Body of pancreas (tissue), 4 donors: ENCODE measurements at regions not wholly inside any gene's neighbourhood (a gene's known extent, or its start where the extent isn't known, plus 50 kb on each side); places are given as distances from the start of the nearest gene placed in this dataset.
"Not testable (repeated sequence)": the region's sequence is repeated elsewhere in the genome, so short reads cannot be mapped to it uniquely, and the experiment has no call there.

ENCODE experiments used
- POLR2A ChIP-seq, 3 donors: fragments of 450-650 bp; IDR thresholded peaks; one replicate each; pipeline ENCODE4 v1.6.1; 2016; ENCODE audit warnings: antibody characterized with exemption in 3 of 3, mild to moderate bottlenecking in 2 of 3
- TF ChIP-seq, protein P1 (sequence below), 7 experiments: fragments of 450-650 bp in 4 of 7; fragments of 200-600 bp in 3 of 7; sonication (generic) in 3 of 7; IDR thresholded peaks; one replicate each; pipeline ENCODE4 v1.5.1; 2016 to 2019; ENCODE audit warnings: antibody characterized with exemption in 7 of 7

DNA sequence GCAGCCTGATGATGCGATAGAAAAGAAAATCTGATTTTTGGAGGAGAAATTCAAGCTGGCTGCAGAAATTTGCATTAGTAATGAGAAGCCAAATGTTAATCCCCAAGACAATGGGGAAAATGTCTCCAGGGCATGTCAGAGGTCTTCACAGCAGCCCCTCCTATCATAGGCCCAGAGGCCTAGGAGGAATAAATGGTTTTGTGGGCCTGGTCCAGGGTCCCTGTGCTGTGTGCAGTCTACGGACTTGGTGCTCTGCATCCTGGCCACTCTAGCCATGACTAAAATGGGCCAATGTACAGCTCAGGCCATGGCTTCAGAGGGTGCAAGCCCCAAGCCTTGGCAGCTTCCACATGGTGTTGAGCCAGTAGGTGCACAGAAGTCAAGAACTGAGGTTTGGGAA is 303.8 kb upstream of the SEMA3C start:
- TF ChIP-seq, protein P1, sequence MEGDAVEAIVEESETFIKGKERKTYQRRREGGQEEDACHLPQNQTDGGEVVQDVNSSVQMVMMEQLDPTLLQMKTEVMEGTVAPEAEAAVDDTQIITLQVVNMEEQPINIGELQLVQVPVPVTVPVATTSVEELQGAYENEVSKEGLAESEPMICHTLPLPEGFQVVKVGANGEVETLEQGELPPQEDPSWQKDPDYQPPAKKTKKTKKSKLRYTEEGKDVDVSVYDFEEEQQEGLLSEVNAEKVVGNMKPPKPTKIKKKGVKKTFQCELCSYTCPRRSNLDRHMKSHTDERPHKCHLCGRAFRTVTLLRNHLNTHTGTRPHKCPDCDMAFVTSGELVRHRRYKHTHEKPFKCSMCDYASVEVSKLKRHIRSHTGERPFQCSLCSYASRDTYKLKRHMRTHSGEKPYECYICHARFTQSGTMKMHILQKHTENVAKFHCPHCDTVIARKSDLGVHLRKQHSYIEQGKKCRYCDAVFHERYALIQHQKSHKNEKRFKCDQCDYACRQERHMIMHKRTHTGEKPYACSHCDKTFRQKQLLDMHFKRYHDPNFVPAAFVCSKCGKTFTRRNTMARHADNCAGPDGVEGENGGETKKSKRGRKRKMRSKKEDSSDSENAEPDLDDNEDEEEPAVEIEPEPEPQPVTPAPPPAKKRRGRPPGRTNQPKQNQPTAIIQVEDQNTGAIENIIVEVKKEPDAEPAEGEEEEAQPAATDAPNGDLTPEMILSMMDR (IDR thresholded peaks at IDR 0.05) = not testable (repeated sequence)
- TF ChIP-seq POLR2A (IDR thresholded peaks at IDR 0.05) = not testable (repeated sequence)
